K562 (cell line): ENCODE measurements at regions not wholly inside any gene's neighbourhood (a gene's known extent, or its start where the extent isn't known, plus 50 kb on each side); places are given as distances from the start of the nearest gene placed in this dataset.

ENCODE experiments used
- ATAC-seq: fragments of 200-7000 bp; cut with Tn5 transposase; 3 replicates; pipeline ENCODE4 v1.9.1; 2020; ENCODE audit warnings: moderate library complexity
- BruUV-seq: library from RNA; stranded (reverse); fragments of 400-500 nt; replicated peaks from 2 replicates; lab custom pipeline; 2021; lab: Mats Ljungman, UMichigan
- CTCF ChIA-PET: fragments of 300-600 bp; formaldehyde crosslinking; extraction: SDS; loops from one replicate; lab custom pipeline; 2021; ENCODE audit warnings: low intra/inter-chr PET ratio; lab: Yijun Ruan, JAX
- POLR2A ChIA-PET: fragments of 300-600, 350-650 bp; sonication (Branson Sonifier 250); formaldehyde crosslinking; extraction: SDS; loops from one replicate; lab custom pipeline; 2021; ENCODE audit warnings: antibody characterized with exemption, inconsistent platforms; lab: Yijun Ruan, JAX
- DNase-seq, 4 experiments: peaks; one replicate each; pipeline versions ENCODE4 v3.0.0 to v3.0.0-alpha.2; 2011 to 2018; ENCODE audit warnings: low spot score in 3 of 4, mixed read lengths in 3 of 4; ENCODE audit errors: extremely low read depth in 1 of 4
- FAIRE-seq: peaks from 2 replicates; lab custom pipeline; 2011; peaks lifted over from hg19 to GRCh38; lab: Jason Lieb, UNC
- H2AFZ ChIP-seq: 2 replicates; pipeline ENCODE4 v1.6.0; 2011; ENCODE audit warnings: low read depth, low read length, control low read depth, inconsistent platforms
- H3K27ac ChIP-seq: fragments of 200-600 bp; 3 replicates; pipeline ENCODE4 v1.8.0; 2011; ENCODE audit warnings: low read depth, mild to moderate bottlenecking, control low read depth, inconsistent platforms, low read length, moderate library complexity, mixed read lengths; ENCODE audit errors: extremely low read depth
- H3K27me3 ChIP-seq, 2 experiments: fragments of 300-600 bp in 1 of 2; 2 replicates in 1 of 2; 3 replicates in 1 of 2; pipeline versions ENCODE4 v1.6.0 to v1.8.0; 2011; ENCODE audit warnings: inconsistent platforms in 2 of 2, low read length in 2 of 2, mild to moderate bottlenecking in 1 of 2, mixed read lengths in 1 of 2, moderate library complexity in 1 of 2; ENCODE audit not compliant: control insufficient read depth in 2 of 2, insufficient read depth in 2 of 2
- H3K36me3 ChIP-seq: fragments of 300-600 bp; 3 replicates; pipeline ENCODE4 v1.8.0; 2011; ENCODE audit warnings: mild to moderate bottlenecking, low read length, inconsistent platforms; ENCODE audit not compliant: control insufficient read depth, insufficient read depth
- H3K4me1 ChIP-seq, 2 experiments: fragments of 200-600 bp in 1 of 2; replicated peaks in 1 of 2; 2 replicates in 1 of 2; 3 replicates in 1 of 2; pipeline versions ENCODE4 v1.5.1 to v1.8.0; 2011; ENCODE audit warnings: inconsistent platforms in 2 of 2, low read length in 2 of 2, mild to moderate bottlenecking in 1 of 2, mixed read lengths in 1 of 2, moderate library complexity in 1 of 2; ENCODE audit not compliant: control insufficient read depth in 2 of 2, insufficient read depth in 2 of 2
- H3K4me2 ChIP-seq: 2 replicates; pipeline ENCODE4 v1.6.1; 2011; ENCODE audit warnings: low read length, control low read depth, inconsistent platforms, mixed read lengths; ENCODE audit not compliant: insufficient read depth
- H3K4me3 ChIP-seq: fragments of 200-600 bp; sonication (generic), shearing (Covaris generic); 2 replicates; pipeline ENCODE4 v1.5.1; 2016; ENCODE audit warnings: control low read depth, inconsistent platforms
- H3K79me2 ChIP-seq: fragments of 200-600 bp; 3 replicates; pipeline ENCODE4 v1.8.0; 2011; ENCODE audit warnings: low read length, inconsistent platforms; ENCODE audit not compliant: control insufficient read depth, insufficient read depth
- H3K9ac ChIP-seq, 2 experiments: 2 replicates each; pipeline versions ENCODE4 v1.6.0 to v1.6.1; 2011; ENCODE audit warnings: low read depth in 2 of 2, low read length in 2 of 2, control low read depth in 1 of 2, inconsistent platforms in 1 of 2, mild to moderate bottlenecking in 1 of 2, mixed read lengths in 1 of 2; ENCODE audit not compliant: insufficient read depth in 1 of 2
- H3K9me1 ChIP-seq: one replicate; pipeline ENCODE4 v1.6.0; 2011; ENCODE audit warnings: inconsistent platforms, mild to moderate bottlenecking, low read length, moderate library complexity; ENCODE audit not compliant: control insufficient read depth, insufficient read depth
- H3K9me3 ChIP-seq: replicated peaks from 2 replicates; pipeline ENCODE4 v1.5.1; 2011; ENCODE audit warnings: low read depth, low read length, inconsistent platforms; ENCODE audit not compliant: control insufficient read depth, insufficient read depth
- H4K20me1 ChIP-seq: replicated peaks from 2 replicates; pipeline ENCODE4 v1.6.1; 2011; ENCODE audit warnings: low read length, inconsistent platforms, mixed read lengths; ENCODE audit not compliant: control insufficient read depth, insufficient read depth
- HNRNPL ChIP-seq: fragments of 200-400 bp; formaldehyde crosslinking; IDR thresholded peaks from 2 replicates; pipeline ENCODE4 v1.6.1; 2017; ENCODE audit warnings: low read depth, mild to moderate bottlenecking, low read length
- LARP7 ChIP-seq: fragments of 450-650 bp; IDR thresholded peaks from 2 replicates; pipeline ENCODE4 v1.6.1; 2016
- TCFL5 ChIP-seq: fragments of 250-450 bp; sonication (Bioruptor Pico); conservative IDR thresholded peaks from 2 replicates; pipeline ENCODE4 v1.6.1; 2021; ENCODE audit warnings: mild to moderate bottlenecking, moderate library complexity, matching md5 sums
- ZNF146 ChIP-seq: IDR thresholded peaks from one replicate; pipeline ENCODE4 v1.6.1; 2018; ENCODE audit warnings: missing compliant biosample characterization; ENCODE audit not compliant: unreplicated experiment
- WGBS: fragments of 100-300 bp; shearing (Covaris generic); methylation state at CpG from one replicate; pipeline ENCODE4 v1.1.6; 2016; ENCODE audit warnings: low coverage, mixed read lengths; ENCODE audit not compliant: insufficient coverage; ENCODE audit errors: missing lambda C conversion rate; 5-methylcytosine and 5-hydroxymethylcytosine counted together
- in situ Hi-C: fragments of 300-500 bp; cut with MboI; formaldehyde crosslinking; loops from 4 replicates; pipeline ENCODE4 v1.15.0; 2018; ENCODE audit warnings: inconsistent platforms, mixed read lengths
- intact Hi-C: fragments of 100-400 bp; cut with micrococcal nuclease; formaldehyde crosslinking; loops from 2 replicates; pipeline ENCODE4 v1.14.2; 2022
- TF ChIP-seq, protein P1 (sequence below): sonication (generic); formaldehyde crosslinking; IDR thresholded peaks from 2 replicates; pipeline ENCODE4 v1.8.0; 2022; ENCODE audit warnings: mild to moderate bottlenecking, missing genetic modification reagents
- TF ChIP-seq, protein P2 (sequence below): fragments of 250-450 bp; sonication (Bioruptor Pico); IDR thresholded peaks from 2 replicates; pipeline ENCODE4 v1.5.1; 2021; ENCODE audit warnings: mild to moderate bottlenecking

DNA sequence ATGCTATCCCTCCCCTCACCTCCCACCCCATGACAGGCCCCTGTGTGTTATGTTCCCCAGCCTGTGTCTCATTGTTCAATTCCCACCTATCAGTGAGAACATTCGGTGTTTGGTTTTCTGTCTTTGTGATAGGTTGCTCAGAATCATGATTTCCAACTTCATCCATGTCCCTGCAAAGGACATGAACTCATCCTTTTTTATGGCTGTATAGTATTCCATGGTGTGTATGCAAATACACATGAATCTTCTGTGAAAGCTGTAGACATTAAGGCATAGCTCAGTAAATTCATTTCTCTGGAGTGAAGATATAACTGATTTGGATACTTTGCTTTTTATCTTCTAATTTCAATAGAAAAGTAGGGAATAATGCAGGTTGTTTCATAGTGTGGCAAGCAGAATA is 125.8 kb upstream of the C1QTNF9B start:
- Histone ChIP-seq H2AFZ (no peak overlapping the region), H3K36me3 (no peaks in the 10 kb centered on the region), H3K4me1 (no peaks in the 10 kb centered on the region), H3K9me1 (no peaks in the 10 kb centered on the region), H3K9me3 (no peaks in the 10 kb centered on the region), H3K4me3 (no peak overlapping the region), H3K79me2 (no peaks in the 10 kb centered on the region), H3K27ac (no peak overlapping the region), H3K27me3 (no peaks in the 10 kb centered on the region), H3K9ac (no peak overlapping the region), H3K4me2 (no peak overlapping the region), H4K20me1 (no peaks in the 10 kb centered on the region)
- 0% methylated on average over 1 of the region's 1 CpG for WGBS
- ATAC-seq, result no peak
- BruUV-seq, result no TSS peak
- ChIA-PET POLR2A (interaction anchor here (1.1 kb wide), 1 partner anchor 8 kb away, joined by 3 read pairs; no protein-coding TSS in a partner anchor), CTCF (no interaction called here)
- no peak for DNase-seq
- no peak for FAIRE-seq
- TF ChIP-seq TCFL5 (CRISPR knock-in tag), result no peak
- no peak for TF ChIP-seq LARP7
- TF ChIP-seq HNRNPL, result no peak
- TF ChIP-seq, protein P1, sequence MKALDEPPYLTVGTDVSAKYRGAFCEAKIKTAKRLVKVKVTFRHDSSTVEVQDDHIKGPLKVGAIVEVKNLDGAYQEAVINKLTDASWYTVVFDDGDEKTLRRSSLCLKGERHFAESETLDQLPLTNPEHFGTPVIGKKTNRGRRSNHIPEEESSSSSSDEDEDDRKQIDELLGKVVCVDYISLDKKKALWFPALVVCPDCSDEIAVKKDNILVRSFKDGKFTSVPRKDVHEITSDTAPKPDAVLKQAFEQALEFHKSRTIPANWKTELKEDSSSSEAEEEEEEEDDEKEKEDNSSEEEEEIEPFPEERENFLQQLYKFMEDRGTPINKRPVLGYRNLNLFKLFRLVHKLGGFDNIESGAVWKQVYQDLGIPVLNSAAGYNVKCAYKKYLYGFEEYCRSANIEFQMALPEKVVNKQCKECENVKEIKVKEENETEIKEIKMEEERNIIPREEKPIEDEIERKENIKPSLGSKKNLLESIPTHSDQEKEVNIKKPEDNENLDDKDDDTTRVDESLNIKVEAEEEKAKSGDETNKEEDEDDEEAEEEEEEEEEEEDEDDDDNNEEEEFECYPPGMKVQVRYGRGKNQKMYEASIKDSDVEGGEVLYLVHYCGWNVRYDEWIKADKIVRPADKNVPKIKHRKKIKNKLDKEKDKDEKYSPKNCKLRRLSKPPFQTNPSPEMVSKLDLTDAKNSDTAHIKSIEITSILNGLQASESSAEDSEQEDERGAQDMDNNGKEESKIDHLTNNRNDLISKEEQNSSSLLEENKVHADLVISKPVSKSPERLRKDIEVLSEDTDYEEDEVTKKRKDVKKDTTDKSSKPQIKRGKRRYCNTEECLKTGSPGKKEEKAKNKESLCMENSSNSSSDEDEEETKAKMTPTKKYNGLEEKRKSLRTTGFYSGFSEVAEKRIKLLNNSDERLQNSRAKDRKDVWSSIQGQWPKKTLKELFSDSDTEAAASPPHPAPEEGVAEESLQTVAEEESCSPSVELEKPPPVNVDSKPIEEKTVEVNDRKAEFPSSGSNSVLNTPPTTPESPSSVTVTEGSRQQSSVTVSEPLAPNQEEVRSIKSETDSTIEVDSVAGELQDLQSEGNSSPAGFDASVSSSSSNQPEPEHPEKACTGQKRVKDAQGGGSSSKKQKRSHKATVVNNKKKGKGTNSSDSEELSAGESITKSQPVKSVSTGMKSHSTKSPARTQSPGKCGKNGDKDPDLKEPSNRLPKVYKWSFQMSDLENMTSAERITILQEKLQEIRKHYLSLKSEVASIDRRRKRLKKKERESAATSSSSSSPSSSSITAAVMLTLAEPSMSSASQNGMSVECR (CRISPR knock-in tag), result no peak
- TF ChIP-seq, protein P2, sequence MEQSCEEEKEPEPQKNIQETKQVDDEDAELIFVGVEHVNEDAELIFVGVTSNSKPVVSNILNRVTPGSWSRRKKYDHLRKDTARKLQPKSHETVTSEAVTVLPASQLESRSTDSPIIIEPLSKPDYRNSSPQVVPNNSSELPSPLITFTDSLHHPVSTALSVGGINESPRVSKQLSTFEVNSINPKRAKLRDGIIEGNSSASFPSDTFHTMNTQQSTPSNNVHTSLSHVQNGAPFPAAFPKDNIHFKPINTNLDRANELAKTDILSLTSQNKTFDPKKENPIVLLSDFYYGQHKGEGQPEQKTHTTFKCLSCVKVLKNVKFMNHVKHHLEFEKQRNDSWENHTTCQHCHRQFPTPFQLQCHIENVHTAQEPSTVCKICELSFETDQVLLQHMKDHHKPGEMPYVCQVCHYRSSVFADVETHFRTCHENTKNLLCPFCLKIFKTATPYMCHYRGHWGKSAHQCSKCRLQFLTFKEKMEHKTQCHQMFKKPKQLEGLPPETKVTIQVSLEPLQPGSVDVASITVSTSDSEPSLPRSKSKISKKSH, result no peak
- peak; percentile 26 for TF ChIP-seq ZNF146 (CRISPR knock-in tag)
- intact Hi-C loops, result no loop called here
- in situ Hi-C loops, result no loop called here
